ENCODE measurements at regions not wholly inside any gene's neighbourhood (a gene's known extent, or its start where the extent isn't known, plus 50 kb on each side); places are given as distances from the start of the nearest gene placed in this dataset.
"Not testable (repeated sequence)": the region's sequence is repeated elsewhere in the genome, so short reads cannot be mapped to it uniquely, and the experiment has no call there.

- no peak for DNase-seq
Measured at GRCh38 chr1:112855152-112855828, 100.7 kb downstream of the SLC16A1 start.

GRCh38 chr1:112854368-112854984 is 101.5 kb downstream of the SLC16A1 start:
- not testable (repeated sequence) for DNase-seq

- not testable (repeated sequence) for DNase-seq
Measured at GRCh38 chr1:112853915-112854314, 102.1 kb downstream of the SLC16A1 start.

GRCh38 chr1:112852934-112853333 is 103.1 kb downstream of the SLC16A1 start:
- no peak for DNase-seq

GRCh38 chr1:112852276-112852675 is 103.7 kb downstream of the SLC16A1 start:
- no peak for DNase-seq

- no peak for DNase-seq
Measured at GRCh38 chr1:112850034-112850757, 105.8 kb downstream of the SLC16A1 start.

GRCh38 chr1:112849425-112850033 is 106.5 kb downstream of the SLC16A1 start:
- DNase-seq = no peak

- no peak for DNase-seq
Measured at GRCh38 chr1:112841825-112842224, 114.2 kb downstream of the SLC16A1 start.

- peak; percentile 69 for DNase-seq
Measured at GRCh38 chr1:112840631-112841624, 115.1 kb downstream of the SLC16A1 start.

- DNase-seq = no peak
Measured at GRCh38 chr1:112836642-112837041, 119.4 kb downstream of the SLC16A1 start.

GRCh38 chr1:112833806-112834205 is 118.7 kb upstream of the PPM1J start:
- no peak for DNase-seq

- DNase-seq = not testable (repeated sequence)
Measured at GRCh38 chr1:112832259-112832658, 117.1 kb upstream of the PPM1J start.

- DNase-seq = not testable (repeated sequence)
Measured at GRCh38 chr1:112829691-112830090, 114.6 kb upstream of the PPM1J start.

GRCh38 chr1:112828716-112829115 is 113.6 kb upstream of the PPM1J start:
- no peak for DNase-seq

GRCh38 chr1:112827391-112827790 is 112.3 kb upstream of the PPM1J start:
- DNase-seq = not testable (repeated sequence)

GRCh38 chr1:112826217-112826944 is 111.2 kb upstream of the PPM1J start:
- DNase-seq = no peak

GRCh38 chr1:112825563-112826216 is 110.6 kb upstream of the PPM1J start:
- DNase-seq = not testable (repeated sequence)

- DNase-seq = not testable (repeated sequence)
Measured at GRCh38 chr1:112825075-112825474, 109.9 kb upstream of the PPM1J start.

GRCh38 chr1:112821307-112822063 is 106.4 kb upstream of the PPM1J start:
- not testable (repeated sequence) for DNase-seq

All from NCI-H187 treated with DMSO at 0.1 percent for 48 hours (cell line).